Endodermal cell (in vitro differentiated cells): ENCODE measurements at regions not wholly inside any gene's neighbourhood (a gene's known extent, or its start where the extent isn't known, plus 50 kb on each side); places are given as distances from the start of the nearest gene placed in this dataset.

ENCODE experiments used
- DNase-seq: peaks from one replicate; pipeline ENCODE4 v3.0.0-alpha.2; 2017
- H3K27ac ChIP-seq: 2 replicates; pipeline ENCODE4 v1.5.1; 2013; ENCODE audit warnings: mild to moderate bottlenecking, low read depth, low read length, moderate library complexity
- H3K27me3 ChIP-seq: 2 replicates; pipeline ENCODE4 v1.6.1; 2013; ENCODE audit warnings: mild to moderate bottlenecking, low read length, moderate library complexity; ENCODE audit not compliant: insufficient read depth, control insufficient read depth, poor library complexity, severe bottlenecking
- H3K36me3 ChIP-seq: 2 replicates; pipeline ENCODE4 v1.7.0; 2013; ENCODE audit warnings: mild to moderate bottlenecking, low read length, moderate library complexity; ENCODE audit not compliant: control insufficient read depth, insufficient read depth
- H3K4me1 ChIP-seq: one replicate; pipeline ENCODE4 v1.7.0; 2013; ENCODE audit warnings: low read length; ENCODE audit not compliant: control insufficient read depth, insufficient read depth
- H3K4me3 ChIP-seq: 2 replicates; pipeline ENCODE4 v1.5.1; 2013; ENCODE audit warnings: mild to moderate bottlenecking, low read length, moderate library complexity
- H3K9ac ChIP-seq: 2 replicates; pipeline ENCODE4 v1.6.1; 2013; ENCODE audit warnings: mild to moderate bottlenecking, low read length, moderate library complexity; ENCODE audit not compliant: poor library complexity, severe bottlenecking; ENCODE audit errors: extremely low read depth
- H3K9me3 ChIP-seq: 2 replicates; pipeline ENCODE4 v1.6.1; 2013; ENCODE audit warnings: mild to moderate bottlenecking, low read length, moderate library complexity; ENCODE audit not compliant: control insufficient read depth
- H3K27ac Mint-ChIP-seq: 2 replicates; pipeline ENCODE4 v1.8.0; 2020; ENCODE audit warnings: mixed read lengths
- H3K27me3 Mint-ChIP-seq: 2 replicates; pipeline ENCODE4 v1.8.0; 2021; ENCODE audit warnings: mild to moderate bottlenecking, mixed read lengths; ENCODE audit not compliant: insufficient read depth
- H3K36me3 Mint-ChIP-seq: 2 replicates; pipeline ENCODE4 v1.8.0; 2020; ENCODE audit warnings: low read depth, mixed read lengths
- H3K4me1 Mint-ChIP-seq: 2 replicates; pipeline ENCODE4 v1.8.0; 2020; ENCODE audit warnings: mixed read lengths
- H3K4me3 Mint-ChIP-seq: 2 replicates; pipeline ENCODE4 v1.8.0; 2020; ENCODE audit warnings: mild to moderate bottlenecking, moderate library complexity, mixed read lengths
- H3K9me3 Mint-ChIP-seq: 2 replicates; pipeline ENCODE4 v1.8.0; 2020; ENCODE audit warnings: mild to moderate bottlenecking, mixed read lengths
- WGBS, 2 experiments: methylation state at CpG; one replicate each; pipeline versions ENCODE4 v1.1.5 to v1.1.7; 2013; ENCODE audit warnings: missing lambda C conversion rate in 2 of 2, mixed read lengths in 1 of 2; ENCODE audit not compliant: insufficient coverage in 1 of 2, insufficient read length in 1 of 2; 5-methylcytosine and 5-hydroxymethylcytosine counted together
- TF ChIP-seq, protein P1 (sequence below): fragments of 200-600 bp; sonication (generic); conservative IDR thresholded peaks from 2 replicates; pipeline ENCODE4 v1.5.0; 2021; ENCODE audit warnings: antibody characterized with exemption, mild to moderate bottlenecking

DNA sequence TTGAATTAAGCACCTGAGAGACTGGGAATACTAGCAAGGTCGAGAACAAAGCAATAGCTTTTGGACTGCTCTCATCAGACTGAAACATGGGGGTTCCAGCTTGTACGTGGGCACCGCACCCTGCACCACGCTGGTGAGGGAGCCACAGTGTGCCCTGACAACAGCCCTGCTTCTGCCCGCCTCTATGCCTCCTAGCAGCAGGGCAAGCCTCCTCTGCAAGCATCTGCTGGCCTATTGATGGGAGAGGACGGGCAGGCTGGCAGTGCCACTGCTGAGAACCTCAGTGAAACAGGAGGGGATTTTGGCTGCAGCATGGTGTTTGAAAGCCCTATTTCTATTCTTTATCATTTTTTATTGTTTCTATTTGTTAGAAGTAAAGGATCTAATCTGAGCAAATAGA lies 146.1 kb upstream of the OTOS start:
- H3K36me3 ChIP-seq = no peaks in the 10 kb centered on the region
- Mint-ChIP-seq H3K36me3 (no peaks in the 10 kb centered on the region), H3K4me1 (no peaks in the 10 kb centered on the region), H3K27ac (no peak overlapping the region), H3K9me3 (no peaks in the 10 kb centered on the region), H3K27me3 (peaks cover 10% of the 10 kb centered on the region), H3K4me3 (no peak overlapping the region)
- TF ChIP-seq, protein P1, sequence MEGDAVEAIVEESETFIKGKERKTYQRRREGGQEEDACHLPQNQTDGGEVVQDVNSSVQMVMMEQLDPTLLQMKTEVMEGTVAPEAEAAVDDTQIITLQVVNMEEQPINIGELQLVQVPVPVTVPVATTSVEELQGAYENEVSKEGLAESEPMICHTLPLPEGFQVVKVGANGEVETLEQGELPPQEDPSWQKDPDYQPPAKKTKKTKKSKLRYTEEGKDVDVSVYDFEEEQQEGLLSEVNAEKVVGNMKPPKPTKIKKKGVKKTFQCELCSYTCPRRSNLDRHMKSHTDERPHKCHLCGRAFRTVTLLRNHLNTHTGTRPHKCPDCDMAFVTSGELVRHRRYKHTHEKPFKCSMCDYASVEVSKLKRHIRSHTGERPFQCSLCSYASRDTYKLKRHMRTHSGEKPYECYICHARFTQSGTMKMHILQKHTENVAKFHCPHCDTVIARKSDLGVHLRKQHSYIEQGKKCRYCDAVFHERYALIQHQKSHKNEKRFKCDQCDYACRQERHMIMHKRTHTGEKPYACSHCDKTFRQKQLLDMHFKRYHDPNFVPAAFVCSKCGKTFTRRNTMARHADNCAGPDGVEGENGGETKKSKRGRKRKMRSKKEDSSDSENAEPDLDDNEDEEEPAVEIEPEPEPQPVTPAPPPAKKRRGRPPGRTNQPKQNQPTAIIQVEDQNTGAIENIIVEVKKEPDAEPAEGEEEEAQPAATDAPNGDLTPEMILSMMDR = no peak
- WGBS, 2 experiments = 84 to 94% methylated on average over 3 to 6 of the region's 6 CpGs
- peaks cover 12% of the 10 kb centered on the region for H3K9me3 ChIP-seq
- H3K27ac ChIP-seq = no peak overlapping the region
- no peak overlapping the region for H3K9ac ChIP-seq
- no peak for DNase-seq
- H3K4me3 ChIP-seq = no peak overlapping the region
- H3K27me3 ChIP-seq = no peaks in the 10 kb centered on the region
- H3K4me1 ChIP-seq = no peaks in the 10 kb centered on the region

DNA sequence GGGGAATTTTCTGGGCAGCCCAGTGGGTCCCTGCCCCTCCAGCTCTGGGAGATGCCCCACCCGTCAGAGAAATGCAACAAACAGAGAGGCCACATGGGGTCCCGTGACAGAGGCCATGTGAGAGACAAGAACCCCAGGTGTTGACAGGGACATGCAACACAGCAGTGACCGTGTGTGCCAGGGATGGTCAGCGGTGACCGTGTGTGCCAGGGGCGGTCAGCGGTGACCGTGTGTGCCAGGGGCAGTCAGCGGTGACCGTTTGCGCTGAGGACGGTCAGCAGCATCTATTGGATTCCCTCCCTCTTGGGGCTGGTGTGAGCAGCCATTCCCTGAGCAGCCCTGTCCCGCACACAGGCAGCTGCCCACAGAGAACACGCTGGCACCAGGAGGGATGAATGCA lies 146.6 kb upstream of the OTOS start:
- Histone ChIP-seq H3K9ac (no peak overlapping the region), H3K4me1 (no peaks in the 10 kb centered on the region), H3K4me3 (no peak overlapping the region), H3K9me3 (peaks cover 10% of the 10 kb centered on the region), H3K27me3 (no peaks in the 10 kb centered on the region), H3K36me3 (no peaks in the 10 kb centered on the region), H3K27ac (no peak overlapping the region)
- no peak for DNase-seq
- Mint-ChIP-seq H3K9me3 (no peaks in the 10 kb centered on the region), H3K27ac (no peak overlapping the region), H3K36me3 (no peaks in the 10 kb centered on the region), H3K4me3 (no peak overlapping the region), H3K4me1 (no peaks in the 10 kb centered on the region), H3K27me3 (peaks cover 8% of the 10 kb centered on the region)
- TF ChIP-seq, protein P1 = no peak
- WGBS, 2 experiments = 89 to 94% methylated on average over 12 to 14 of the region's 14 CpGs

DNA sequence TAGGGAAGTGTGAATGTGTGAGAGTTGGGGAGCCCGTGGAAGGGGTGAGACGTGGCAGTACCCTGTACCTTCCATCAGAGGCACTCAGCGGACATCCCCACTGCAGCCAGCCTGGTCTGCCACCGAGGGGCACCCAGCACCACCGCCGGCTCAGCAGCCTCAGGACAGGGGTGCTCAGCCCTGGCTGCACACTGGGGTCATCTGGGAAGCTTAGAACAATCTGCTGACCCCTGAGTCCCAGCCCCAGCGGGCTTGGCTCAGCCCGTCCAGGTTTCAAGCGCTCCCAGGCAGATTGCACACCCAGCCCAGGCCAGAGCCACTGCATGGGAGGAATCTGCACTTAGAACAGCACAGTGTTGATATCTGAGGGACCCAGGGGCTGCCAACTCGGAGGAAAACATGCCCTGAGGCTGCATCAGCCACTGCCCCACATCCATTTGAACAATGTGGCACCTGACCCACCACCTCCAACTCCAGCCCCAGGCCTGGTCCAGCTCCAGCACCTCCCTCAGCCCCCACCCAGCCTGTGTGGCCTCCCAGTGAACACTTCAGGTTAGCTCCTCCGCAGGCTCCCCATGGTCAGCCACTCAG lies 147.1 kb upstream of the OTOS start:
- Histone ChIP-seq H3K4me3 (no peak overlapping the region), H3K36me3 (no peaks in the 10 kb centered on the region), H3K9ac (no peak overlapping the region), H3K9me3 (peaks cover 7% of the 10 kb centered on the region), H3K27ac (no peak overlapping the region), H3K27me3 (no peaks in the 10 kb centered on the region), H3K4me1 (no peaks in the 10 kb centered on the region)
- Mint-ChIP-seq H3K4me3 (no peak overlapping the region), H3K9me3 (no peaks in the 10 kb centered on the region), H3K27ac (no peak overlapping the region), H3K27me3 (peaks cover 5% of the 10 kb centered on the region), H3K4me1 (no peaks in the 10 kb centered on the region), H3K36me3 (no peaks in the 10 kb centered on the region)
- peak; percentile 54 for DNase-seq
- TF ChIP-seq, protein P1 = peak; percentile 31
- 83 to 91% methylated on average over 4 to 11 of the region's 11 CpGs for WGBS, 2 experiments
